ENCODE measurements at regions not wholly inside any gene's neighbourhood (a gene's known extent, or its start where the extent isn't known, plus 50 kb on each side); places are given as distances from the start of the nearest gene placed in this dataset.

GRCh38 chrX:69387567-69388487, 116.3 kb upstream of the NALF2 start:
- TF ChIP-seq CTCF (IDR thresholded peaks at IDR 0.05) (peak; percentile 37 to 69 (median 61)), POLR2A (IDR thresholded peaks at IDR 0.05) (no peak)
- DNase-seq (peak; percentile 28 to 61 (median 44)), ATAC-seq (no peak)
- 18 to 25% methylated on average over 7 to 13 of the region's 13 CpGs for WGBS, 2 donors
- H3K36me3 ChIP-seq (replicated peaks in 1 of 2; ENCODE audit: insufficient read depth in 1 of 2, low read depth in 2 of 2), result no peaks in the 10 kb centered on the region
- intact Hi-C loops (cut with DNase I), result no loop called here
- H3K4me1 ChIP-seq, result no peaks in the 10 kb centered on the region
- no peaks in the 10 kb centered on the region for H3K9me3 ChIP-seq
- no peak overlapping the region for H3K4me3 ChIP-seq
- no peaks in the 10 kb centered on the region for H3K27me3 ChIP-seq
- no peak overlapping the region for H3K27ac ChIP-seq

DNA sequence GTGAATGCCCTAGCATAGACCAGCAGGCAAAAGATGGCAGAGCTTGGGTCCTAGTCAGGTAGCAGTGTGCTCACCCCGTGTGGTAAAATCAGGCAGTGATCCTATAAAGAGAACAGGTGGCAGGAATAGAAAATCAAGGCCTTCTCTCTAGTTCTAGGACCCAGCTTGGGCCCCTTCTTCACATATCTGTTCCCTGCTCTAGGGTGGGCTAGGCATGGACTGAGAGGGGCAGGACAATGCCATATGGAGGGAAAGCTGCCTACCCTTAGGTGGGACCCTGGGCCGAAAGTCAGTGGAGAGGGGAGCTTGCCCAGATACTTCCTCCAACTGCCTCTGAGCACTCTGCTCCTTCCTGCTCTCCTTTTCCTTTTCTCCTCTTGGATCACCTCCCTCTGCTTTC, 117.4 kb upstream of the NALF2 start:
- no peaks in the 10 kb centered on the region for H3K27me3 ChIP-seq
- H3K9me3 ChIP-seq, result no peaks in the 10 kb centered on the region
- no peaks in the 10 kb centered on the region for H3K36me3 ChIP-seq (replicated peaks in 1 of 2; ENCODE audit: insufficient read depth in 1 of 2, low read depth in 2 of 2)
- TF ChIP-seq POLR2A (IDR thresholded peaks at IDR 0.05) (no peak), CTCF (IDR thresholded peaks at IDR 0.05) (no peak)
- intact Hi-C loops (cut with DNase I), result no loop called here
- ATAC-seq, result no peak
- no peak overlapping the region for H3K27ac ChIP-seq
- DNase-seq, result no peak
- H3K4me3 ChIP-seq, result no peak overlapping the region
- WGBS, 2 donors, result 53 to 86% methylated on average over 2 of the region's 2 CpGs
- no peaks in the 10 kb centered on the region for H3K4me1 ChIP-seq

DNA sequence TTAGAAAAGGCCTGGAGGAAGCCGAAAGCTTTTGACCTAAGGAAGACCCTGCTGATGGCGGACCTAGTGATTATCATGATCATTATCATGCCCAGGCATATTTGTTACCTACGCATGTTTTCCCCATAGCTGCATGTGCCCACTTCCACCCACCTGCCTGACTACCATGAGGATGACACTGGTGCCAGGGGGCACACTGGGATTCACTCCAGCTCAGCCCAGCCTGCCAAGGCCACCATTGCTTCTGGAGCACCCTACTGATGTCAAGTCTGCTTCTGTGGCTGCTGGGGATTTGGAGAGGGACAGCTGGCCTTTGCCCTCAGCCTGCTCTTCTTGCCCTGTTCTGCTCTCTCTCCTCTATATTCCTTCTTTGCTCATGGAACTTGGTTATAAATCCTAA, 124.7 kb upstream of the NALF2 start:
- 93 to 96% methylated on average over 3 of the region's 3 CpGs for WGBS, 2 donors
- no peaks in the 10 kb centered on the region for H3K27me3 ChIP-seq
- ATAC-seq, result no peak

DNA sequence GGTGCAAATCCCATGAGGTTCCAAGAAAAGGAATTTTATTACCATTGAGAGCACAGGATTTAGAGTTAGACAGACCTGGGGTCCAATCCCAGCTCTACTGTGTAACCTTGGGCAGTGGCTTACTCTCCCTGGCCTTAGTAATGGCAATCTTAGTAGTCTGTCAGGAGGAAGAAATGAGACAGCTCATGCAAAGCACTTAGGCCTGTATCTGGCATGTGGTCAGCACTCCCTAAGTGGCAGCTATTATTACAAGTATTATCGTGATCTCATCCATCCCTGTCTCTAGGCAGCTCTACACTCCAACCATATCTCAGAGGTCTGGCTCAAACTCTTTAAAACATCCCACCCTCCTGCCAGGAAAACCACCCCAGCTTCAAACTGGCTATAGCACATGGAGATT, 129.6 kb upstream of the NALF2 start:
- H3K27ac ChIP-seq, result no peak overlapping the region
- whole genome bisulfite sequencing, 2 donors, result 88% methylated on average over 1 of the region's 1 CpG; no CpG with 5 or more reads in 1 of the 2 donors

More for the DNA sequence above, 124.7 kb upstream of the NALF2 start:
- no peak for TF ChIP-seq CTCF (IDR thresholded peaks at IDR 0.05)
- no peak for TF ChIP-seq POLR2A (IDR thresholded peaks at IDR 0.05)
- Histone ChIP-seq H3K36me3 (replicated peaks in 1 of 2; ENCODE audit: insufficient read depth in 1 of 2, low read depth in 2 of 2) (no peaks in the 10 kb centered on the region), H3K9me3 (no peaks in the 10 kb centered on the region), H3K4me1 (no peaks in the 10 kb centered on the region), H3K27ac (no peak overlapping the region), H3K4me3 (no peak overlapping the region)
- intact Hi-C loops (cut with DNase I), result no loop called here
- no peak for DNase-seq

GRCh38 chrX:69372435-69372834, 131.7 kb upstream of the NALF2 start:
- Histone ChIP-seq H3K4me1 (no peaks in the 10 kb centered on the region), H3K4me3 (no peak overlapping the region)

More for the DNA sequence above, 129.6 kb upstream of the NALF2 start:
- Histone ChIP-seq H3K4me1 (no peaks in the 10 kb centered on the region), H3K36me3 (replicated peaks in 1 of 2; ENCODE audit: insufficient read depth in 1 of 2, low read depth in 2 of 2) (no peaks in the 10 kb centered on the region), H3K27me3 (no peaks in the 10 kb centered on the region), H3K9me3 (no peaks in the 10 kb centered on the region), H3K4me3 (no peak overlapping the region)
- ATAC-seq (no peak), DNase-seq (no peak)
- no peak for TF ChIP-seq POLR2A (IDR thresholded peaks at IDR 0.05)
- intact Hi-C loops (cut with DNase I), result no loop called here

More at GRCh38 chrX:69372435-69372834, 131.7 kb upstream of the NALF2 start:
- H3K36me3 ChIP-seq (replicated peaks in 1 of 2; ENCODE audit: insufficient read depth in 1 of 2, low read depth in 2 of 2), result no peaks in the 10 kb centered on the region
- ATAC-seq, result no peak
- no peak for DNase-seq
- no peak overlapping the region for H3K27ac ChIP-seq
- H3K27me3 ChIP-seq, result no peaks in the 10 kb centered on the region
- no peaks in the 10 kb centered on the region for H3K9me3 ChIP-seq
- intact Hi-C loops (cut with DNase I), result no loop called here
- TF ChIP-seq CTCF (IDR thresholded peaks at IDR 0.05) (no peak), POLR2A (IDR thresholded peaks at IDR 0.05) (no peak)

Measured in body of pancreas (tissue), 4 donors.